GM12865 (cell line): ENCODE measurements at regions not wholly inside any gene's neighbourhood (a gene's known extent, or its start where the extent isn't known, plus 50 kb on each side); places are given as distances from the start of the nearest gene placed in this dataset.

Source experiments
- DNase-seq: peaks from one replicate; pipeline ENCODE4 v3.0.0; 2010; ENCODE audit warnings: low read depth
- H3K4me3 ChIP-seq: 2 replicates; pipeline ENCODE4 v1.5.1; 2011; ENCODE audit warnings: mild to moderate bottlenecking, low read depth, low read length, control low read depth
- TF ChIP-seq, protein P1 (sequence below): IDR thresholded peaks from 2 replicates; pipeline ENCODE4 v1.5.1; 2011; ENCODE audit warnings: low read length, control low read depth, low read depth, inconsistent platforms; ENCODE audit not compliant: insufficient read depth; ENCODE audit errors: missing control alignments

DNA sequence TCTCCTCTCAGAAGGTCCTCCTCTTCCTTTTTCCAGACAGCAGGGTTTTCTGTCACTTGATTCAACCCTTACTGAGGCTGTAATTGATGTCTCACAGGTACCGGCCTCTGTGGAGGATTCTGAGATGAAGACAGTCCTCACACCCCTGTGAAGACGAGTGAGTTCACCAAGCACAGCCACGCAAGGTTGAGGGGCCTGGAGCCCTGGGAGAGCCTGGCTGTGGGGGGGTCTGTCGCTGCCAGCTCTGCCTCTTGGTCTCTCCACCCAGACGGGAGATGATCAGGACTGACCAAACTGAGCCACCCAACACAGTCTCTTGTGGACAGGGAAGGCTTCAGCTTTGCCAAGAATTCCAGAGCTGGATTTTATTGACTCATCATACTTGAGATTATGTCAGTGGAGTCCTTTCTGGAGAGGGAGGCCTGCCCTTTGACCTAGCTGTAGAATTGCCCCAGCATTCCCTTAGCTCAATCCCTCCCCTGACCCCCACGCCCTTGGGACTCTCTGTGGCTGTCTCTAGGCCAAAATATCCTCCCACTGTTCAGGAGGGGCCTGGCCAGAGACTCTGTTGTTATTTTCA, 51.1 kb upstream of the CRHR1 start:
- DNase-seq = no peak
- TF ChIP-seq, protein P1, sequence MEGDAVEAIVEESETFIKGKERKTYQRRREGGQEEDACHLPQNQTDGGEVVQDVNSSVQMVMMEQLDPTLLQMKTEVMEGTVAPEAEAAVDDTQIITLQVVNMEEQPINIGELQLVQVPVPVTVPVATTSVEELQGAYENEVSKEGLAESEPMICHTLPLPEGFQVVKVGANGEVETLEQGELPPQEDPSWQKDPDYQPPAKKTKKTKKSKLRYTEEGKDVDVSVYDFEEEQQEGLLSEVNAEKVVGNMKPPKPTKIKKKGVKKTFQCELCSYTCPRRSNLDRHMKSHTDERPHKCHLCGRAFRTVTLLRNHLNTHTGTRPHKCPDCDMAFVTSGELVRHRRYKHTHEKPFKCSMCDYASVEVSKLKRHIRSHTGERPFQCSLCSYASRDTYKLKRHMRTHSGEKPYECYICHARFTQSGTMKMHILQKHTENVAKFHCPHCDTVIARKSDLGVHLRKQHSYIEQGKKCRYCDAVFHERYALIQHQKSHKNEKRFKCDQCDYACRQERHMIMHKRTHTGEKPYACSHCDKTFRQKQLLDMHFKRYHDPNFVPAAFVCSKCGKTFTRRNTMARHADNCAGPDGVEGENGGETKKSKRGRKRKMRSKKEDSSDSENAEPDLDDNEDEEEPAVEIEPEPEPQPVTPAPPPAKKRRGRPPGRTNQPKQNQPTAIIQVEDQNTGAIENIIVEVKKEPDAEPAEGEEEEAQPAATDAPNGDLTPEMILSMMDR = no peak
- H3K4me3 ChIP-seq = no peak overlapping the region

DNA sequence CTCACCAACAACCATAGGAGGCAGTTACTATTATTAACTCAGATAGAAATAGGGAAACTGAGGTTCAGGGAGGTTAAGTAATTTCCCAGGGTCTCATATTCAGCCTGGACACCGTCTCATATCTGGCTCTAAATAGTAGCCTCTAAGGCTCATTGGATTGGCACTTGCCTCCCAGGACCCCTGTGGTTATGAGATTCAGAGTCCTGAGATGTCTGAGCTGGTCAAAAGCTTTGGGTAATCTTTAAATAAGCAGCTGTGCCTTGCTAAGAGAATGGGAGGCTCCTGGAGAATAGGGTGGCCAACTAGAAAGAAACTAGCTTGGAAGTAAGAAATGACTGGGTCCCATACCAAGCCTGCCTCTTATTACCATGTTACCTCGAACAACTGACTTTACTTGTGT, 50.3 kb upstream of the CRHR1 start:
- no peak for DNase-seq
- TF ChIP-seq, protein P1 = no peak
- H3K4me3 ChIP-seq = no peak overlapping the region
